BE2C (cell line): ENCODE measurements at regions not wholly inside any gene's neighbourhood (a gene's known extent, or its start where the extent isn't known, plus 50 kb on each side); places are given as distances from the start of the nearest gene placed in this dataset.

ENCODE experiments used
- DNase-seq: peaks from one replicate; pipeline ENCODE4 v3.0.0-alpha.2; 2020
- H3K27me3 ChIP-seq: fragments of 250-450 bp; sonication (Bioruptor Pico); 2 replicates; pipeline ENCODE4 v1.5.1; 2020; ENCODE audit warnings: mild to moderate bottlenecking
- H3K36me3 ChIP-seq: fragments of 250-450 bp; sonication (Bioruptor Pico); 2 replicates; pipeline ENCODE4 v1.5.1; 2020; ENCODE audit warnings: mild to moderate bottlenecking
- H3K4me1 ChIP-seq: fragments of 250-450 bp; sonication (Bioruptor Pico); 2 replicates; pipeline ENCODE4 v1.5.1; 2020
- H3K4me3 ChIP-seq: 2 replicates; pipeline ENCODE4 v1.5.1; 2011; ENCODE audit warnings: low read depth, low read length
- H3K9me3 ChIP-seq: fragments of 250-450 bp; sonication (Bioruptor Pico); 2 replicates; pipeline ENCODE4 v1.5.1; 2020
- CTCF ChIP-seq: IDR thresholded peaks from 2 replicates; pipeline ENCODE4 v1.5.1; 2012; ENCODE audit warnings: mild to moderate bottlenecking, low read depth, low read length

- DNase-seq = no peak
- Histone ChIP-seq H3K36me3 (no peaks in the 10 kb centered on the region), H3K9me3 (no peaks in the 10 kb centered on the region), H3K4me1 (no peaks in the 10 kb centered on the region), H3K4me3 (no peak overlapping the region), H3K27me3 (no peaks in the 10 kb centered on the region; the same call in 1 of the 2 replicates)
- no peak for TF ChIP-seq CTCF
These were observed 69.5 kb downstream of the POLR1D start for GRCh38 chr13:27691207-27691606.

- Histone ChIP-seq H3K4me3 (no peak overlapping the region), H3K36me3 (no peaks in the 10 kb centered on the region), H3K4me1 (no peaks in the 10 kb centered on the region), H3K27me3 (peaks cover 17% of the 10 kb centered on the region), H3K9me3 (no peaks in the 10 kb centered on the region)
- TF ChIP-seq CTCF = no peak
- DNase-seq = no peak
These were observed 75.0 kb downstream of the POLR1D start for GRCh38 chr13:27696731-27697130.

- no peak for DNase-seq
- H3K4me1 ChIP-seq = no peaks in the 10 kb centered on the region
- H3K4me3 ChIP-seq = no peak overlapping the region
- H3K9me3 ChIP-seq = no peaks in the 10 kb centered on the region
- no peaks in the 10 kb centered on the region for H3K36me3 ChIP-seq
- peaks cover 24% of the 10 kb centered on the region for H3K27me3 ChIP-seq
- no peak for TF ChIP-seq CTCF
These were observed 78.3 kb downstream of the POLR1D start for GRCh38 chr13:27699952-27700351.

- no peaks in the 10 kb centered on the region for H3K36me3 ChIP-seq
- H3K27me3 ChIP-seq = peaks cover 34% of the 10 kb centered on the region
- no peak for DNase-seq
- no peaks in the 10 kb centered on the region for H3K4me1 ChIP-seq
- no peaks in the 10 kb centered on the region for H3K9me3 ChIP-seq
- no peak overlapping the region for H3K4me3 ChIP-seq
- no peak for TF ChIP-seq CTCF
These were observed 83.0 kb downstream of the POLR1D start for GRCh38 chr13:27704681-27705080.

GRCh38 chr13:27708325-27708724, 84.0 kb upstream of the GSX1 start:
- no peaks in the 10 kb centered on the region for H3K36me3 ChIP-seq
- H3K27me3 ChIP-seq = peaks cover 25% of the 10 kb centered on the region
- no peak for DNase-seq
- TF ChIP-seq CTCF = no peak
- H3K9me3 ChIP-seq = peaks cover 4% of the 10 kb centered on the region; the same call in 1 of the 2 replicates
- H3K4me1 ChIP-seq = no peaks in the 10 kb centered on the region
- no peak overlapping the region for H3K4me3 ChIP-seq

- DNase-seq = no peak
- peaks cover 23% of the 10 kb centered on the region for H3K27me3 ChIP-seq
- H3K4me1 ChIP-seq = no peaks in the 10 kb centered on the region
- no peaks in the 10 kb centered on the region for H3K36me3 ChIP-seq
- H3K9me3 ChIP-seq = peaks cover 4% of the 10 kb centered on the region; the same call in 1 of the 2 replicates
- H3K4me3 ChIP-seq = no peak overlapping the region
- TF ChIP-seq CTCF = no peak
These were observed 82.5 kb upstream of the GSX1 start for GRCh38 chr13:27709779-27710178.
